Fibroblast of lung (primary cell): ENCODE measurements at regions not wholly inside any gene's neighbourhood (a gene's known extent, or its start where the extent isn't known, plus 50 kb on each side); places are given as distances from the start of the nearest gene placed in this dataset.

Experiments
- CTCF ChIP-seq, 2 donors: IDR thresholded peaks in 1 of 2; conservative IDR thresholded peaks in 1 of 2; 1 replicate in 1 of 2; 2 replicates in 1 of 2; pipeline ENCODE4 v1.5.1; 2011 to 2012; ENCODE audit warnings: low read length in 2 of 2, control low read depth in 1 of 2, inconsistent platforms in 1 of 2, low read depth in 1 of 2, mild to moderate bottlenecking in 1 of 2
- EZH2 ChIP-seq: IDR thresholded peaks from 2 replicates; pipeline ENCODE4 v1.5.1; 2012; ENCODE audit warnings: low read length, control low read depth, mild to moderate bottlenecking; ENCODE audit errors: missing control alignments

GRCh38 chr13:87878706-87879105 is 207.5 kb downstream of the SLITRK5 start:
- TF ChIP-seq CTCF (conservative IDR thresholded peaks at IDR 0.05 in 1 of 2, IDR thresholded peaks at IDR 0.05 in 1 of 2; ENCODE audit: low read depth in 1 of 2, low read length in 2 of 2) (no peak), EZH2 (no peak)
